Osteoblast (primary cell): ENCODE measurements at regions not wholly inside any gene's neighbourhood (a gene's known extent, or its start where the extent isn't known, plus 50 kb on each side); places are given as distances from the start of the nearest gene placed in this dataset.

ENCODE experiments used
- DNase-seq: peaks from one replicate; pipeline ENCODE4 v3.0.0; 2011; ENCODE audit warnings: low spot score, mixed read lengths; ENCODE audit not compliant: insufficient read length; ENCODE audit errors: missing footprints
- H2AFZ ChIP-seq: 2 replicates; pipeline ENCODE4 v1.6.0; 2011; ENCODE audit warnings: mild to moderate bottlenecking, low read length
- H3K27ac ChIP-seq: 2 replicates; pipeline ENCODE4 v1.5.1; 2011; ENCODE audit warnings: mild to moderate bottlenecking, low read depth, low read length, moderate library complexity
- H3K27me3 ChIP-seq: 2 replicates; pipeline ENCODE4 v1.6.0; 2012; ENCODE audit warnings: mild to moderate bottlenecking, control low read depth, inconsistent platforms, low read length, moderate library complexity; ENCODE audit not compliant: insufficient read depth
- H3K36me3 ChIP-seq: 2 replicates; pipeline ENCODE4 v1.5.1; 2011; ENCODE audit warnings: mild to moderate bottlenecking, low read length, control low read depth, moderate library complexity; ENCODE audit not compliant: insufficient read depth
- H3K4me1 ChIP-seq: 2 replicates; pipeline ENCODE4 v1.5.1; 2011; ENCODE audit warnings: mild to moderate bottlenecking, low read length, control low read depth, moderate library complexity; ENCODE audit not compliant: insufficient read depth
- H3K4me2 ChIP-seq: 2 replicates; pipeline ENCODE4 v1.6.0; 2011; ENCODE audit warnings: mild to moderate bottlenecking, low read length; ENCODE audit not compliant: insufficient read depth
- H3K4me3 ChIP-seq: fragments of 200-600 bp; sonication (generic); 3 replicates; pipeline ENCODE4 v1.5.1; 2012; ENCODE audit warnings: mild to moderate bottlenecking, low read length, inconsistent platforms; ENCODE audit not compliant: insufficient read depth
- H3K79me2 ChIP-seq: 2 replicates; pipeline ENCODE4 v1.6.0; 2012; ENCODE audit warnings: mild to moderate bottlenecking, low read length, control low read depth, inconsistent platforms; ENCODE audit not compliant: insufficient read depth
- H3K9me3 ChIP-seq: 2 replicates; pipeline ENCODE4 v1.5.1; 2011; ENCODE audit warnings: low read depth, low read length, control low read depth
- H4K20me1 ChIP-seq: 2 replicates; pipeline ENCODE4 v1.6.0; 2012; ENCODE audit warnings: mild to moderate bottlenecking, low read length, control low read depth; ENCODE audit not compliant: insufficient read depth
- TF ChIP-seq, protein P1 (sequence below): IDR thresholded peaks from 2 replicates; pipeline ENCODE4 v1.5.1; 2011; ENCODE audit warnings: mild to moderate bottlenecking, low read depth, low read length, moderate library complexity; ENCODE audit errors: extremely low read depth

DNA sequence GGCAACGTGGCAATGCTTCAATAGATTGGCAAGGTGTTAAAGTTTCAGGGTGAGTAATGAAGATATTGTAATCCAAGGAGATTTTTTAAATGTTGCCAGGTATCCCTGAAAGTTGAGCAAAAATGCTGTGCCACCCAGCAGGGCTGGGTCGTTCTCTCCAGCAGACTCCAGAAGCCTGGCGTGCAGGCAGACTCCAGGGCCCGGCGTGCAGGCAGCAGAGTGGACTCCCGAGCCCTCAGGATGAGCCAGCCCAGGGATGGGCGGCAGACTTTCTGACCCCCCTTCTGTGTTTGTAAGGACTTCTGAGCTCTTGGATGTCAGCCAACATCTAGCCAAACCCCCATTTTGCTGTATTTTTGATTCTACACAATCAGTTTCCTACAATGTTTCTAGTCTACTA lies 289.1 kb downstream of the ZNF516 start:
- Histone ChIP-seq H3K36me3 (no peaks in the 10 kb centered on the region), H3K27me3 (no peaks in the 10 kb centered on the region), H4K20me1 (no peaks in the 10 kb centered on the region), H3K27ac (no peak overlapping the region), H3K4me3 (no peak overlapping the region), H3K79me2 (no peaks in the 10 kb centered on the region), H3K4me1 (no peaks in the 10 kb centered on the region), H3K4me2 (no peak overlapping the region), H3K9me3 (no peaks in the 10 kb centered on the region), H2AFZ (no peak overlapping the region)
- no peak for DNase-seq
- TF ChIP-seq, protein P1, sequence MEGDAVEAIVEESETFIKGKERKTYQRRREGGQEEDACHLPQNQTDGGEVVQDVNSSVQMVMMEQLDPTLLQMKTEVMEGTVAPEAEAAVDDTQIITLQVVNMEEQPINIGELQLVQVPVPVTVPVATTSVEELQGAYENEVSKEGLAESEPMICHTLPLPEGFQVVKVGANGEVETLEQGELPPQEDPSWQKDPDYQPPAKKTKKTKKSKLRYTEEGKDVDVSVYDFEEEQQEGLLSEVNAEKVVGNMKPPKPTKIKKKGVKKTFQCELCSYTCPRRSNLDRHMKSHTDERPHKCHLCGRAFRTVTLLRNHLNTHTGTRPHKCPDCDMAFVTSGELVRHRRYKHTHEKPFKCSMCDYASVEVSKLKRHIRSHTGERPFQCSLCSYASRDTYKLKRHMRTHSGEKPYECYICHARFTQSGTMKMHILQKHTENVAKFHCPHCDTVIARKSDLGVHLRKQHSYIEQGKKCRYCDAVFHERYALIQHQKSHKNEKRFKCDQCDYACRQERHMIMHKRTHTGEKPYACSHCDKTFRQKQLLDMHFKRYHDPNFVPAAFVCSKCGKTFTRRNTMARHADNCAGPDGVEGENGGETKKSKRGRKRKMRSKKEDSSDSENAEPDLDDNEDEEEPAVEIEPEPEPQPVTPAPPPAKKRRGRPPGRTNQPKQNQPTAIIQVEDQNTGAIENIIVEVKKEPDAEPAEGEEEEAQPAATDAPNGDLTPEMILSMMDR: no peak

DNA sequence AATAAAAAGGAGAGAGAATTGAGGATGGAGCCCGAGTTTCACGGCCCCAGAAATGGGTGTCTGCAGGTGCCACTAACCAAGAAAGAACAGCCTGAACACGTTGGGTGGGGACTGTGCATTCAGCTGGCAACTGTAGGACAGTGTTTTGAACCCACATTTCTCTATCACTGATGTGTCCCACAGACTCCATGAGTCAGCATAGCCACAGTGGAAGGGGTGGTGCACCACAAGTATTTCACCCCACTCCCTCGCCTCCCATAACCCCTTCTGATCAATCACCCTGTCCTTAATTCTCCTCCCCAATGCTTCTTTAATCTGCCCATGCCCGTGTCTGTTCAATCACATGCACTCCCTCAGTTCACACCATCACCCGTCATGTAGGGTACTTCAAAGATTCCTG lies 291.5 kb downstream of the ZNF516 start:
- no peak overlapping the region for H3K4me3 ChIP-seq
- H4K20me1 ChIP-seq: no peaks in the 10 kb centered on the region
- no peaks in the 10 kb centered on the region for H3K36me3 ChIP-seq
- no peaks in the 10 kb centered on the region for H3K79me2 ChIP-seq
- H3K4me1 ChIP-seq: no peaks in the 10 kb centered on the region
- no peak overlapping the region for H3K4me2 ChIP-seq
- no peak overlapping the region for H2AFZ ChIP-seq
- TF ChIP-seq, protein P1: no peak
- no peak for DNase-seq
- H3K27me3 ChIP-seq: no peaks in the 10 kb centered on the region
- no peaks in the 10 kb centered on the region for H3K9me3 ChIP-seq
- H3K27ac ChIP-seq: no peak overlapping the region

DNA sequence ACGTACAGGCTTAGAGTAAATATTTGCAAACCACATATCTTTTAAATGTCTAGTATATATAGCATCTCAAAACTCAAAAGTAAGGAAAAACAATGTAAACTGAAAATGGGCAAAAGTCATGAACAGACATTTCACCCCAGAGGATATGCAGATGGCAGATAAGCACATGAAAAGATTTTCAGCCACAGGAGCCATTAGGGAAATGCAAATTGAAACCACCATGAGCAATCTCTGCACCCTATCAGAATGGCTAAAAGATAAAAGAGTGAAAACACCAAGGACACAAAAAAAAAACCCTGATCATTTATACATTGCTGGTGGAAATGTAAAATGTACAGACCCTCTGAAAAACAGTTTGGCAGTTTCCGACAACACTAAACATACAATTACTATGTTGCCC lies 292.7 kb downstream of the ZNF516 start:
- H3K4me2 ChIP-seq: no peak overlapping the region
- no peaks in the 10 kb centered on the region for H3K79me2 ChIP-seq
- H3K36me3 ChIP-seq: no peaks in the 10 kb centered on the region
- no peaks in the 10 kb centered on the region for H3K9me3 ChIP-seq
- H3K4me3 ChIP-seq: no peak overlapping the region
- H2AFZ ChIP-seq: no peak overlapping the region
- DNase-seq: no peak
- H3K27me3 ChIP-seq: no peaks in the 10 kb centered on the region
- no peaks in the 10 kb centered on the region for H3K4me1 ChIP-seq
- TF ChIP-seq, protein P1: no peak
- H3K27ac ChIP-seq: no peak overlapping the region
- no peaks in the 10 kb centered on the region for H4K20me1 ChIP-seq

DNA sequence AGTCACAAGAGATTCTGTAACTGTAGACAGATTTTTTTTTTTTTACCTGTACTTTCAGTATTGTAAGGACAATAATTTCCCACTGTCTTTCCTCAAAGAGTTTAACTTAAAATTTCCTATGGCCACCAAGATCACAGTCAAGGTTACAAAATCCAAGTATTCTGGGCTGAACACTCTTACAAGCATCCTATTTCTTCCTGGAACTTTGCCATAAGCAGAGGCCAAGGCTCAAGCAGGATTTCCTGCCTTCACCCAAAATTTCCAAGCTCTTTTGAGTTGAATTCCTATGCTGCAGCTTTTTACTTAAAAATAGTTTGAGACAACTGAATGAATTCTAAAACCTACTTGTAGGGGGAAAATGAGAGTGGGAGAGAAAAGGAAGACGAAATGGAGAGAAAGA lies 299.4 kb downstream of the ZNF516 start:
- Histone ChIP-seq H3K4me1 (no peaks in the 10 kb centered on the region), H3K27me3 (no peaks in the 10 kb centered on the region), H3K9me3 (no peaks in the 10 kb centered on the region), H3K4me2 (no peak overlapping the region), H3K36me3 (no peaks in the 10 kb centered on the region), H2AFZ (no peak overlapping the region), H3K79me2 (no peaks in the 10 kb centered on the region), H4K20me1 (no peaks in the 10 kb centered on the region), H3K4me3 (no peak overlapping the region), H3K27ac (no peak overlapping the region)
- DNase-seq: no peak
- TF ChIP-seq, protein P1: no peak
